PC-3 (cell line): ENCODE measurements at regions not wholly inside any gene's neighbourhood (a gene's known extent, or its start where the extent isn't known, plus 50 kb on each side); places are given as distances from the start of the nearest gene placed in this dataset.
A peak's percentile ranks its signal among the peaks of the same experiment; 100 is the strongest.

ENCODE experiments used
- ATAC-seq: fragments of 200-7000 bp; cut with Tn5 transposase; 2 replicates; pipeline ENCODE4 v1.9.1; 2020; ENCODE audit warnings: mild to moderate bottlenecking, moderate library complexity
- BruUV-seq: library from RNA; stranded (reverse); fragments of 400-500 nt; replicated peaks from 2 replicates; lab custom pipeline; 2021; lab: Mats Ljungman, UMichigan
- CTCF ChIA-PET: fragments of 300-600 bp; sonication (Branson Sonifier 250); formaldehyde crosslinking; loops from one replicate; lab custom pipeline; 2022; ENCODE audit warnings: antibody characterized with exemption; lab: Charles Lee
- POLR2A ChIA-PET: fragments of 300-600 bp; sonication (Branson Sonifier 250); formaldehyde crosslinking; loops from one replicate; lab custom pipeline; 2022; ENCODE audit warnings: antibody characterized with exemption; ENCODE audit not compliant: unreplicated experiment; lab: Charles Lee
- DNase-seq: peaks from one replicate; pipeline ENCODE4 v3.0.0-alpha.2; 2015
- H2AFZ ChIP-seq: fragments of 300-600 bp; sonication (generic); 2 replicates; pipeline ENCODE4 v1.6.0; 2016; ENCODE audit warnings: antibody characterized with exemption, low read length
- H3F3A ChIP-seq: fragments of 300-600 bp; sonication (generic); one replicate; pipeline ENCODE4 v1.6.0; 2017; ENCODE audit warnings: antibody characterized with exemption, low read length, control low read depth, mild to moderate bottlenecking; ENCODE audit not compliant: unreplicated experiment
- H3K27ac ChIP-seq: fragments of 300-600 bp; sonication (generic); 2 replicates; pipeline ENCODE4 v1.5.1; 2016; ENCODE audit warnings: mild to moderate bottlenecking, low read length
- H3K27me3 ChIP-seq: fragments of 300-600 bp; sonication (generic); 2 replicates; pipeline ENCODE4 v1.6.1; 2016; ENCODE audit warnings: low read length, mixed read lengths
- H3K36me3 ChIP-seq: fragments of 300-600 bp; sonication (generic); 2 replicates; pipeline ENCODE4 v1.6.1; 2016; ENCODE audit warnings: low read depth, mixed run types, low read length, mixed read lengths
- H3K4me1 ChIP-seq: fragments of 300-600 bp; sonication (generic); 2 replicates; pipeline ENCODE4 v1.5.1; 2016; ENCODE audit warnings: low read length; ENCODE audit not compliant: insufficient read depth
- H3K4me2 ChIP-seq: fragments of 300-600 bp; sonication (generic); 2 replicates; pipeline ENCODE4 v1.6.0; 2016; ENCODE audit warnings: low read length
- H3K4me3 ChIP-seq: fragments of 300-600 bp; sonication (generic); 2 replicates; pipeline ENCODE4 v1.5.1; 2016; ENCODE audit warnings: mild to moderate bottlenecking, low read length, mixed read lengths
- H3K79me2 ChIP-seq: fragments of 300-600 bp; sonication (generic); 2 replicates; pipeline ENCODE4 v1.6.1; 2017; ENCODE audit warnings: low read length, mixed read lengths
- H3K9ac ChIP-seq: fragments of 300-600 bp; sonication (generic); 2 replicates; pipeline ENCODE4 v1.6.0; 2016; ENCODE audit warnings: mild to moderate bottlenecking, low read length
- H3K9me2 ChIP-seq: fragments of 300-600 bp; sonication (generic); replicated peaks from 2 replicates; pipeline ENCODE4 v1.6.1; 2016; ENCODE audit warnings: mixed run types, low read length, mixed read lengths
- H3K9me3 ChIP-seq: fragments of 300-600 bp; sonication (generic); 2 replicates; pipeline ENCODE4 v1.6.1; 2016; ENCODE audit warnings: low read length, mixed read lengths
- H4K20me1 ChIP-seq: fragments of 300-600 bp; sonication (generic); 2 replicates; pipeline ENCODE4 v1.6.1; 2016; ENCODE audit warnings: low read length, mixed read lengths
- CTCF ChIP-seq: fragments of 300-600 bp; sonication (generic); conservative IDR thresholded peaks from 2 replicates; pipeline ENCODE4 v1.5.1; 2017; ENCODE audit warnings: antibody characterized with exemption, low read depth, mild to moderate bottlenecking, low read length
- EZH2 ChIP-seq: fragments of 300-600 bp; sonication (generic); IDR thresholded peaks from one replicate; pipeline ENCODE4 v1.6.1; 2017; ENCODE audit warnings: antibody characterized with exemption, mild to moderate bottlenecking, low read length; ENCODE audit not compliant: unreplicated experiment
- EZH2phosphoT487 ChIP-seq: fragments of 300-600 bp; sonication (generic); IDR thresholded peaks from 2 replicates; pipeline ENCODE4 v1.6.1; 2018; ENCODE audit warnings: mild to moderate bottlenecking, antibody characterized with exemption, low read length, borderline replicate concordance
- intact Hi-C: fragments of 100-400 bp; cut with micrococcal nuclease; formaldehyde crosslinking; loops from 2 replicates; pipeline ENCODE4 v1.9.0; 2023

- CTCF ChIA-PET, result no interaction called here
- no peaks in the 10 kb centered on the region for H4K20me1 ChIP-seq
These were observed 474.4 kb downstream of the CDH9 start for GRCh38 chr5:26563979-26564378.

DNA sequence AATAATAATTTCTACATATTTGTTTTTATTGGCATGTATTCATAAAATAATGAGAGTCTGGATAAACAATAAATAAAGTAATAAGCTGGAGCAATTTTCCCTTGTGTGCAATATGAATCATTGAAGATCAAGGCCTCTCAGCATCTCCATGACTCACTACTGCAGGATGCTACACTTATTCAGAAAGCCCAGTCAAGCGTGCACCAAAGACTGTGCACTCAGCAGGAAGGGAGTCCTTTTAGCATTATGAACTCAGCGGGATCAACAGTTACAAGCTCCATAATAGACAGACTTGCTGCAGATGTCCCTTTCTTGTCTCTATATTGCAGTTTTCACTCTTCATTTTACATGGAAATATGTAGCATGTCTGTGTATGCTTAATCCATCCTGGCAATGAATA is 485.3 kb downstream of the CDH9 start:
- Histone ChIP-seq H3K4me2 (no peak overlapping the region), H3K27ac (no peak overlapping the region), H4K20me1 (no peaks in the 10 kb centered on the region), H3K36me3 (no peaks in the 10 kb centered on the region), H3K9me2 (no peaks in the 10 kb centered on the region), H3K27me3 (no peaks in the 10 kb centered on the region), H2AFZ (no peak overlapping the region), H3K79me2 (no peaks in the 10 kb centered on the region), H3F3A (no peaks in the 10 kb centered on the region), H3K4me1 (peaks cover 3% of the 10 kb centered on the region; the same call in 1 of the 2 replicates), H3K9me3 (no peaks in the 10 kb centered on the region), H3K4me3 (no peak overlapping the region), H3K9ac (no peak overlapping the region)
- DNase-seq, result peak; percentile 91
- TF ChIP-seq CTCF, result no peak
- no peak for TF ChIP-seq EZH2
- TF ChIP-seq EZH2phosphoT487, result no peak
- CTCF ChIA-PET, result no interaction called here
- POLR2A ChIA-PET, result no interaction called here
- intact Hi-C loops, result loop anchor here (1.0 kb wide), 1 partner anchor 96 kb away; no protein-coding TSS in a partner anchor
- peak; percentile 100 for ATAC-seq
- no TSS peak for BruUV-seq

More at GRCh38 chr5:26563979-26564378, 474.4 kb downstream of the CDH9 start:
- BruUV-seq, result no TSS peak
- no peaks in the 10 kb centered on the region for H3K79me2 ChIP-seq
- intact Hi-C loops, result no loop called here
- ATAC-seq (peak; percentile 83), DNase-seq (peak; percentile 53)
- H2AFZ ChIP-seq, result no peak overlapping the region
- 0 out of 2 replicates have a peak overlapping the region, but pooled peaks have one; percentile 24 for H3K4me2 ChIP-seq
- no peak overlapping the region for H3K4me3 ChIP-seq
- TF ChIP-seq EZH2phosphoT487 (no peak), CTCF (no peak), EZH2 (no peak)
- POLR2A ChIA-PET, result no interaction called here
- H3K36me3 ChIP-seq, result no peaks in the 10 kb centered on the region
- H3K27me3 ChIP-seq, result no peaks in the 10 kb centered on the region
- no peaks in the 10 kb centered on the region for H3F3A ChIP-seq
- no peaks in the 10 kb centered on the region for H3K9me3 ChIP-seq
- H3K27ac ChIP-seq, result 0 out of 2 replicates have a peak overlapping the region, but pooled peaks have one; percentile 10
- no peak overlapping the region for H3K9ac ChIP-seq
- no peaks in the 10 kb centered on the region; the same call in 1 of the 2 replicates for H3K4me1 ChIP-seq
- no peaks in the 10 kb centered on the region for H3K9me2 ChIP-seq

DNA sequence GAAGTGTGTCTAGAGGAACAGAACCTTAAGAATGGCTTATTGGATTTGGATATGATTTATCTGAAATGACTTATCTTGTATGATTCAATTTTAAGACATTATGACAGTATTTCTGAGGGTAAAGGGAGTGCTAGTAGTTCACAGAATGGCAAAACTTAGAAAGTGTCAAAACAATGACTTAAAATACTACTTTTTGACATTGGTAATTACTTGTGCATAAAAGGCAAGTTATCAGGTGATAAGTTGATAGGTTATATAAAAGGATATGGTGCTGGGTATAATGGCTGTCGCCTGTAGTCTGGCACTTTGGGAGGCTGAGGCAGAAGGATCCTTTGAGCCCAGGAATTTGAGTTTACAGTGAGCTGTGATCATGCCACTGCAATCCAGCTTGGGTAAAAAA is 494.4 kb downstream of the CDH9 start:
- Histone ChIP-seq H3K4me3 (no peak overlapping the region), H3F3A (no peaks in the 10 kb centered on the region), H2AFZ (no peak overlapping the region), H3K27ac (no peak overlapping the region), H3K79me2 (no peaks in the 10 kb centered on the region), H3K27me3 (no peaks in the 10 kb centered on the region), H3K4me1 (no peaks in the 10 kb centered on the region), H3K4me2 (no peak overlapping the region), H3K36me3 (no peaks in the 10 kb centered on the region), H3K9ac (no peak overlapping the region), H4K20me1 (no peaks in the 10 kb centered on the region), H3K9me3 (no peaks in the 10 kb centered on the region), H3K9me2 (no peaks in the 10 kb centered on the region)
- ChIA-PET CTCF (no interaction called here), POLR2A (no interaction called here)
- TF ChIP-seq EZH2phosphoT487, result no peak
- TF ChIP-seq EZH2, result no peak
- TF ChIP-seq CTCF, result no peak
- DNase-seq (no peak), ATAC-seq (no peak)
- BruUV-seq, result no TSS peak
- intact Hi-C loops, result no loop called here
